ENCODE measurements at regions not wholly inside any gene's neighbourhood (a gene's known extent, or its start where the extent isn't known, plus 50 kb on each side); places are given as distances from the start of the nearest gene placed in this dataset.

- H3K36me3 Mint-ChIP-seq (ENCODE audit: low read depth): peaks cover 2% of the 10 kb centered on the region
- ChIA-PET POLR2A (no interaction called here), CTCF (no interaction called here)
- peaks cover 23% of the 10 kb centered on the region for H3K27me3 Mint-ChIP-seq
- no peaks in the 10 kb centered on the region for H3K4me1 Mint-ChIP-seq
- no peak overlapping the region for H3K4me3 Mint-ChIP-seq
- no peak overlapping the region for H3K27ac Mint-ChIP-seq
- peaks cover 15% of the 10 kb centered on the region for H3K9me3 Mint-ChIP-seq
- DNase-seq: no peak
Observed at GRCh38 chr1:229087339-229087738, 183.6 kb upstream of the RAB4A start.

GRCh38 chr1:229087906-229088305 is 183.0 kb upstream of the RAB4A start:
- POLR2A ChIA-PET: no interaction called here

GRCh38 chr1:229088711-229089110 is 182.2 kb upstream of the RAB4A start:
- peaks cover 2% of the 10 kb centered on the region for H3K36me3 Mint-ChIP-seq (ENCODE audit: low read depth)
- no peaks in the 10 kb centered on the region for H3K4me1 Mint-ChIP-seq
- no peak overlapping the region for H3K27ac Mint-ChIP-seq
- H3K9me3 Mint-ChIP-seq: peaks cover 3% of the 10 kb centered on the region
- no peak for DNase-seq
- ChIA-PET POLR2A (no interaction called here), CTCF (no interaction called here)
- no peak overlapping the region for H3K4me3 Mint-ChIP-seq
- peaks cover 23% of the 10 kb centered on the region for H3K27me3 Mint-ChIP-seq

More at GRCh38 chr1:229087906-229088305, 183.0 kb upstream of the RAB4A start:
- Mint-ChIP-seq H3K4me1 (no peaks in the 10 kb centered on the region), H3K27ac (no peak overlapping the region), H3K27me3 (peaks cover 23% of the 10 kb centered on the region), H3K9me3 (peaks cover 10% of the 10 kb centered on the region), H3K36me3 (ENCODE audit: low read depth) (peaks cover 2% of the 10 kb centered on the region), H3K4me3 (no peak overlapping the region)
- CTCF ChIA-PET: no interaction called here
- DNase-seq: no peak

- Mint-ChIP-seq H3K27ac (no peak overlapping the region), H3K27me3 (peaks cover 17% of the 10 kb centered on the region), H3K36me3 (ENCODE audit: low read depth) (no peaks in the 10 kb centered on the region), H3K9me3 (no peaks in the 10 kb centered on the region), H3K4me3 (no peak overlapping the region), H3K4me1 (no peaks in the 10 kb centered on the region)
- DNase-seq: no peak
- CTCF ChIA-PET: no interaction called here
- POLR2A ChIA-PET: no interaction called here
Observed at GRCh38 chr1:229089586-229090208, 181.2 kb upstream of the RAB4A start.

GRCh38 chr1:229091721-229092136 is 179.2 kb upstream of the RAB4A start:
- peaks cover 5% of the 10 kb centered on the region for H3K27me3 Mint-ChIP-seq
- H3K27ac Mint-ChIP-seq: no peak overlapping the region
- H3K4me1 Mint-ChIP-seq: no peaks in the 10 kb centered on the region
- no peaks in the 10 kb centered on the region for H3K9me3 Mint-ChIP-seq
- no peak for DNase-seq
- POLR2A ChIA-PET: no interaction called here
- no peaks in the 10 kb centered on the region for H3K36me3 Mint-ChIP-seq (ENCODE audit: low read depth)
- CTCF ChIA-PET: no interaction called here
- no peak overlapping the region for H3K4me3 Mint-ChIP-seq

- DNase-seq: no peak
- H3K27ac Mint-ChIP-seq: no peak overlapping the region
- ChIA-PET POLR2A (interaction anchor here (0.8 kb wide), 1 partner anchor 21 kb away, joined by 3 read pairs; no protein-coding TSS in a partner anchor), CTCF (no interaction called here)
- H3K4me1 Mint-ChIP-seq: no peaks in the 10 kb centered on the region
- H3K36me3 Mint-ChIP-seq (ENCODE audit: low read depth): no peaks in the 10 kb centered on the region
- H3K9me3 Mint-ChIP-seq: no peaks in the 10 kb centered on the region
- no peak overlapping the region for H3K4me3 Mint-ChIP-seq
- peaks cover 5% of the 10 kb centered on the region for H3K27me3 Mint-ChIP-seq
Observed at GRCh38 chr1:229092377-229093237, 178.3 kb upstream of the RAB4A start.

GRCh38 chr1:229093238-229093540 is 177.7 kb upstream of the RAB4A start:
- Mint-ChIP-seq H3K27me3 (peaks cover 10% of the 10 kb centered on the region), H3K4me1 (no peaks in the 10 kb centered on the region), H3K4me3 (no peak overlapping the region), H3K36me3 (ENCODE audit: low read depth) (no peaks in the 10 kb centered on the region), H3K27ac (no peak overlapping the region), H3K9me3 (no peaks in the 10 kb centered on the region)
- ChIA-PET CTCF (no interaction called here), POLR2A (interaction anchor here (0.8 kb wide), 1 partner anchor 21 kb away, joined by 3 read pairs; no protein-coding TSS in a partner anchor)
- DNase-seq: no peak

- Mint-ChIP-seq H3K36me3 (ENCODE audit: low read depth) (no peaks in the 10 kb centered on the region), H3K4me3 (no peak overlapping the region), H3K27ac (no peak overlapping the region), H3K27me3 (peaks cover 6% of the 10 kb centered on the region), H3K9me3 (no peaks in the 10 kb centered on the region), H3K4me1 (no peaks in the 10 kb centered on the region)
- DNase-seq: no peak
- ChIA-PET POLR2A (interaction anchor here (1.3 kb wide), 1 partner anchor 11 kb away, joined by 3 read pairs; no protein-coding TSS in a partner anchor), CTCF (interaction anchor here (0.6 kb wide), 1 partner anchor 403 kb away, joined by 3 read pairs; no protein-coding TSS in a partner anchor)
Observed at GRCh38 chr1:229093609-229094336, 177.1 kb upstream of the RAB4A start.

GRCh38 chr1:229094476-229095311 is 176.2 kb upstream of the RAB4A start:
- Mint-ChIP-seq H3K4me3 (no peak overlapping the region), H3K27ac (no peak overlapping the region), H3K36me3 (ENCODE audit: low read depth) (no peaks in the 10 kb centered on the region), H3K4me1 (no peaks in the 10 kb centered on the region), H3K27me3 (peaks cover 6% of the 10 kb centered on the region), H3K9me3 (no peaks in the 10 kb centered on the region)
- no peak for DNase-seq
- POLR2A ChIA-PET: interaction anchor here (1.3 kb wide), 1 partner anchor 12 kb away, joined by 3 read pairs; no protein-coding TSS in a partner anchor
- CTCF ChIA-PET: no interaction called here

- no peak overlapping the region for H3K4me3 Mint-ChIP-seq
- H3K4me1 Mint-ChIP-seq: no peaks in the 10 kb centered on the region
- POLR2A ChIA-PET: no interaction called here
- CTCF ChIA-PET: no interaction called here
- H3K9me3 Mint-ChIP-seq: no peaks in the 10 kb centered on the region
- DNase-seq: no peak
- peaks cover 6% of the 10 kb centered on the region for H3K27me3 Mint-ChIP-seq
- no peak overlapping the region for H3K27ac Mint-ChIP-seq
- no peaks in the 10 kb centered on the region for H3K36me3 Mint-ChIP-seq (ENCODE audit: low read depth)
Observed at GRCh38 chr1:229095325-229095724, 175.6 kb upstream of the RAB4A start.

GRCh38 chr1:229097356-229097755 is 173.6 kb upstream of the RAB4A start:
- Mint-ChIP-seq H3K4me1 (no peaks in the 10 kb centered on the region), H3K27ac (no peak overlapping the region), H3K9me3 (no peaks in the 10 kb centered on the region), H3K36me3 (ENCODE audit: low read depth) (no peaks in the 10 kb centered on the region), H3K27me3 (peaks cover 6% of the 10 kb centered on the region), H3K4me3 (no peak overlapping the region)
- ChIA-PET CTCF (no interaction called here), POLR2A (interaction anchor here (1.1 kb wide), 1 partner anchor 61 kb away, joined by 3 read pairs; no protein-coding TSS in a partner anchor)
- no peak for DNase-seq

- ChIA-PET CTCF (no interaction called here), POLR2A (no interaction called here)
- Mint-ChIP-seq H3K27me3 (peaks cover 6% of the 10 kb centered on the region), H3K36me3 (ENCODE audit: low read depth) (no peaks in the 10 kb centered on the region), H3K4me3 (no peak overlapping the region), H3K4me1 (no peaks in the 10 kb centered on the region), H3K9me3 (no peaks in the 10 kb centered on the region), H3K27ac (no peak overlapping the region)
- DNase-seq: no peak
Observed at GRCh38 chr1:229098361-229098760, 172.6 kb upstream of the RAB4A start.

Data from activated CD4-positive, alpha-beta memory T cell treated with anti-CD3 and anti-CD28 coated beads, Interleukin-2, amount 10 ng/mL, durations not matched to agents 7 days and 5 days (primary cell).